ENCODE measurements at regions not wholly inside any gene's neighbourhood (a gene's known extent, or its start where the extent isn't known, plus 50 kb on each side); places are given as distances from the start of the nearest gene placed in this dataset.

GRCh38 chr2:234261736-234262135, 211.2 kb downstream of the SPP2 start:
- intact Hi-C loops (cut with micrococcal nuclease; ENCODE audit: unreplicated experiment) (no loop called here), in situ Hi-C loops (cut with HindIII; ENCODE audit: extremely low pct_ligation_motif_present, low pct_unique_long_range_greater_than_20kb) (no loop called here)
- Histone ChIP-seq H3K9ac (ENCODE audit: insufficient read depth, low read depth, low read length) (no peak overlapping the region), H3K36me3 (replicated peaks in 1 of 2; ENCODE audit: control insufficient read depth in 1 of 2, insufficient read depth in 2 of 2, low read length in 2 of 2) (no peaks in the 10 kb centered on the region), H3K79me2 (ENCODE audit: insufficient read depth, low read length) (no peaks in the 10 kb centered on the region), H3K4me3 (replicated peaks in 1 of 3; ENCODE audit: insufficient read depth in 1 of 3, low read depth in 2 of 3, low read length in 3 of 3) (no peak overlapping the region), H3K27ac (ENCODE audit: extremely low read length, insufficient read depth, low read length) (no peak overlapping the region), H4K20me1 (ENCODE audit: insufficient read depth, low read length) (no peaks in the 10 kb centered on the region), H3K4me1 (ENCODE audit: insufficient read depth, low read length) (no peaks in the 10 kb centered on the region), H3K9me3 (ENCODE audit: low read length) (no peaks in the 10 kb centered on the region), H3K27me3 (ENCODE audit: control insufficient read depth in 1 of 2, insufficient read depth in 2 of 2, low read length in 2 of 2) (no peaks in the 10 kb centered on the region), H2AFZ (ENCODE audit: low read length) (no peak overlapping the region), H3K4me2 (ENCODE audit: low read depth, low read length) (no peak overlapping the region)
- DNase-seq (ENCODE audit: low spot score) (no peak), FAIRE-seq (no peak), ATAC-seq (no peak)
- ChIA-PET CTCF (ENCODE audit: low intra/inter-chr PET ratio, low total read pairs) (no interaction called here), POLR2A (no interaction called here)
- BruUV-seq (replicated peaks), result no TSS peak
- 30% methylated on average over 2 of the region's 2 CpGs for WGBS (ENCODE audit: low lambda C conversion rate)
- no peak for TF ChIP-seq ZNF775 (CRISPR knock-in tag; IDR thresholded peaks at IDR 0.05; ENCODE audit: borderline replicate concordance)
- no peak for TF ChIP-seq SYNCRIP (IDR thresholded peaks at IDR 0.05; ENCODE audit: insufficient read depth, low read depth, low read length)
- TF ChIP-seq ISL2 (CRISPR knock-in tag; IDR thresholded peaks at IDR 0.05), result no peak
- TF ChIP-seq, protein P1, sequence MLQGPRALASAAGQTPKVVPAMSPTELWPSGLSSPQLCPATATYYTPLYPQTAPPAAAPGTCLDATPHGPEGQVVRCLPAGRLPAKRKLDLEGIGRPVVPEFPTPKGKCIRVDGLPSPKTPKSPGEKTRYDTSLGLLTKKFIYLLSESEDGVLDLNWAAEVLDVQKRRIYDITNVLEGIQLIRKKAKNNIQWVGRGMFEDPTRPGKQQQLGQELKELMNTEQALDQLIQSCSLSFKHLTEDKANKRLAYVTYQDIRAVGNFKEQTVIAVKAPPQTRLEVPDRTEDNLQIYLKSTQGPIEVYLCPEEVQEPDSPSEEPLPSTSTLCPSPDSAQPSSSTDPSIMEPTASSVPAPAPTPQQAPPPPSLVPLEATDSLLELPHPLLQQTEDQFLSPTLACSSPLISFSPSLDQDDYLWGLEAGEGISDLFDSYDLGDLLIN (CRISPR knock-in tag; IDR thresholded peaks at IDR 0.05; ENCODE audit: borderline replicate concordance), result no peak
- TF ChIP-seq ARID4A (CRISPR knock-in tag; IDR thresholded peaks at IDR 0.05; ENCODE audit: borderline replicate concordance), result no peak
- no peak for TF ChIP-seq SOX13 (IDR thresholded peaks at IDR 0.05)
- no peak for TF ChIP-seq SOX13 (CRISPR knock-in tag; conservative IDR thresholded peaks at IDR 0.05 in 1 of 2, IDR thresholded peaks at IDR 0.05 in 1 of 2)
- no peak for TF ChIP-seq TRIM22 (IDR thresholded peaks at IDR 0.05)
- no peak for TF ChIP-seq MIXL1 (CRISPR knock-in tag; IDR thresholded peaks at IDR 0.05)
- TF ChIP-seq HDAC2 (CRISPR knock-in tag; IDR thresholded peaks at IDR 0.05), result no peak
- TF ChIP-seq ZSCAN29 (CRISPR knock-in tag; conservative IDR thresholded peaks at IDR 0.05), result no peak
- TF ChIP-seq, protein P2, sequence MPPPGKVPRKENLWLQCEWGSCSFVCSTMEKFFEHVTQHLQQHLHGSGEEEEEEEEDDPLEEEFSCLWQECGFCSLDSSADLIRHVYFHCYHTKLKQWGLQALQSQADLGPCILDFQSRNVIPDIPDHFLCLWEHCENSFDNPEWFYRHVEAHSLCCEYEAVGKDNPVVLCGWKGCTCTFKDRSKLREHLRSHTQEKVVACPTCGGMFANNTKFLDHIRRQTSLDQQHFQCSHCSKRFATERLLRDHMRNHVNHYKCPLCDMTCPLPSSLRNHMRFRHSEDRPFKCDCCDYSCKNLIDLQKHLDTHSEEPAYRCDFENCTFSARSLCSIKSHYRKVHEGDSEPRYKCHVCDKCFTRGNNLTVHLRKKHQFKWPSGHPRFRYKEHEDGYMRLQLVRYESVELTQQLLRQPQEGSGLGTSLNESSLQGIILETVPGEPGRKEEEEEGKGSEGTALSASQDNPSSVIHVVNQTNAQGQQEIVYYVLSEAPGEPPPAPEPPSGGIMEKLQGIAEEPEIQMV (CRISPR knock-in tag; IDR thresholded peaks at IDR 0.05; ENCODE audit: low read depth), result no peak
- TF ChIP-seq, protein P3, sequence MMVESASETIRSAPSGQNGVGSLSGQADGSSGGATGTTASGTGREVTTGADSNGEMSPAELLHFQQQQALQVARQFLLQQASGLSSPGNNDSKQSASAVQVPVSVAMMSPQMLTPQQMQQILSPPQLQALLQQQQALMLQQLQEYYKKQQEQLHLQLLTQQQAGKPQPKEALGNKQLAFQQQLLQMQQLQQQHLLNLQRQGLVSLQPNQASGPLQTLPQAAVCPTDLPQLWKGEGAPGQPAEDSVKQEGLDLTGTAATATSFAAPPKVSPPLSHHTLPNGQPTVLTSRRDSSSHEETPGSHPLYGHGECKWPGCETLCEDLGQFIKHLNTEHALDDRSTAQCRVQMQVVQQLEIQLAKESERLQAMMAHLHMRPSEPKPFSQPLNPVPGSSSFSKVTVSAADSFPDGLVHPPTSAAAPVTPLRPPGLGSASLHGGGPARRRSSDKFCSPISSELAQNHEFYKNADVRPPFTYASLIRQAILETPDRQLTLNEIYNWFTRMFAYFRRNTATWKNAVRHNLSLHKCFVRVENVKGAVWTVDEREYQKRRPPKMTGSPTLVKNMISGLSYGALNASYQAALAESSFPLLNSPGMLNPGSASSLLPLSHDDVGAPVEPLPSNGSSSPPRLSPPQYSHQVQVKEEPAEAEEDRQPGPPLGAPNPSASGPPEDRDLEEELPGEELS (CRISPR knock-in tag; IDR thresholded peaks at IDR 0.05), result no peak
- no peak for TF ChIP-seq ZSCAN21 (CRISPR knock-in tag; IDR thresholded peaks at IDR 0.05; ENCODE audit: borderline replicate concordance)

Measured in HepG2 (cell line).